ENCODE measurements at regions not wholly inside any gene's neighbourhood (a gene's known extent, or its start where the extent isn't known, plus 50 kb on each side); places are given as distances from the start of the nearest gene placed in this dataset.

DNA sequence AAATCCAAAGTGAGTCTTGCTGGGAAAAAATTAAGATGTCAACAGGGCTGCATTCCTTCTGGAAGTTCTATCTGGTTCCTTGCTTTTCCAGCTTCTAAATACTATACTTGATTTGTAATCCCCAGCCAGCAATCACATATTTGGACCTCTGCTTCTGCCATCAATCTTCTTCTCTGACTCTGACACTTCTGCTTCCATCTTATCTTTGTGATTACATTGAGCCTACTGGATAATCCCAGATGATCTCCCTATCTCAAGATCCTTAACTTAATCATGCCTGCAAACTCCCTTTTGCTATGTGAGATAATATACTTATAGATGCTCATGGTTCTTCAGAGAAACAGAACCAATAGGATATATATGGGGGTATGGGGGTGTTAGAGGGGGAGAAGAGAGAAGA is 49.9 kb upstream of the ZDHHC17 start:
- TF ChIP-seq, protein P1, sequence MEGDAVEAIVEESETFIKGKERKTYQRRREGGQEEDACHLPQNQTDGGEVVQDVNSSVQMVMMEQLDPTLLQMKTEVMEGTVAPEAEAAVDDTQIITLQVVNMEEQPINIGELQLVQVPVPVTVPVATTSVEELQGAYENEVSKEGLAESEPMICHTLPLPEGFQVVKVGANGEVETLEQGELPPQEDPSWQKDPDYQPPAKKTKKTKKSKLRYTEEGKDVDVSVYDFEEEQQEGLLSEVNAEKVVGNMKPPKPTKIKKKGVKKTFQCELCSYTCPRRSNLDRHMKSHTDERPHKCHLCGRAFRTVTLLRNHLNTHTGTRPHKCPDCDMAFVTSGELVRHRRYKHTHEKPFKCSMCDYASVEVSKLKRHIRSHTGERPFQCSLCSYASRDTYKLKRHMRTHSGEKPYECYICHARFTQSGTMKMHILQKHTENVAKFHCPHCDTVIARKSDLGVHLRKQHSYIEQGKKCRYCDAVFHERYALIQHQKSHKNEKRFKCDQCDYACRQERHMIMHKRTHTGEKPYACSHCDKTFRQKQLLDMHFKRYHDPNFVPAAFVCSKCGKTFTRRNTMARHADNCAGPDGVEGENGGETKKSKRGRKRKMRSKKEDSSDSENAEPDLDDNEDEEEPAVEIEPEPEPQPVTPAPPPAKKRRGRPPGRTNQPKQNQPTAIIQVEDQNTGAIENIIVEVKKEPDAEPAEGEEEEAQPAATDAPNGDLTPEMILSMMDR (IDR thresholded peaks at IDR 0.05) = no peak
- no peaks in the 10 kb centered on the region for H3K4me1 ChIP-seq
- H3K4me3 ChIP-seq = no peak overlapping the region
- no peaks in the 10 kb centered on the region for H3K36me3 ChIP-seq
- intact Hi-C loops (cut with DNase I; ENCODE audit: low total_unique reads) = no loop called here
- no peaks in the 10 kb centered on the region for H3K9me3 ChIP-seq
- no peaks in the 10 kb centered on the region for H3K27me3 ChIP-seq
- H3K27ac ChIP-seq = no peak overlapping the region
- DNase-seq (ENCODE audit: low spot score in 2 of 2) = no peak
